ENCODE measurements at regions not wholly inside any gene's neighbourhood (a gene's known extent, or its start where the extent isn't known, plus 50 kb on each side); places are given as distances from the start of the nearest gene placed in this dataset.
"Not testable (repeated sequence)": the region's sequence is repeated elsewhere in the genome, so short reads cannot be mapped to it uniquely, and the experiment has no call there.

GRCh38 chr14:84080944-84081343, 1449.0 kb upstream of the FLRT2 start:
- no peak for DNase-seq (ENCODE audit: low spot score)

DNA sequence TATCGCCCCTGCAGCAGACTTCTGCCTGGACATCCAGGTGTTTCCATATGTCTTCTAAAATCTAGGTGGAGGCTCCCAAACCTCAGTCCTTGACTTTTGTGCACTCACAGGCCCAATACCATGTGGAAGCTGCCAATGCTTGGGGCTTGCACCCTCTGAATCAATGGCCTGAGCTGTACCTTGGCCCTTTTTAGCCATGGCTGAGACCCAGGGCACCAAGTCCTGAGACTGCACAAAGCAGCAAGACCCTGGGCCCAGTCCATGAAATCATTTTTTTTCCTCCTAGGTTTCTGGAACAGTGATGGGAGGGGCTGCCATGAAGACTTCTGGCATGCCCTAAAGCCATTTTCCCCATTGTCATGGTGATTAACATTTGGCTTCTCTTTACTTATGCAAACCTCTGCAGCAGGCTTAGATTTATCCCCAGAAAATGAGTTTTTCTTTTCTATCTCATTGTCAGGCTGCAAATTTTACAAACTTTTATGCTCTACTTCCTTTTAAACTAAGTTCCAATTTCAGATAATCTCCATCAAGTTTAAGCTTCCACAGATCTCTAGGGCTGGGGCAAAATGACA, 1445.8 kb upstream of the FLRT2 start:
- DNase-seq (ENCODE audit: low spot score), result no peak

- no peak for DNase-seq (ENCODE audit: low spot score)
Observed at GRCh38 chr14:84085493-84085892, 1444.5 kb upstream of the FLRT2 start.

DNA sequence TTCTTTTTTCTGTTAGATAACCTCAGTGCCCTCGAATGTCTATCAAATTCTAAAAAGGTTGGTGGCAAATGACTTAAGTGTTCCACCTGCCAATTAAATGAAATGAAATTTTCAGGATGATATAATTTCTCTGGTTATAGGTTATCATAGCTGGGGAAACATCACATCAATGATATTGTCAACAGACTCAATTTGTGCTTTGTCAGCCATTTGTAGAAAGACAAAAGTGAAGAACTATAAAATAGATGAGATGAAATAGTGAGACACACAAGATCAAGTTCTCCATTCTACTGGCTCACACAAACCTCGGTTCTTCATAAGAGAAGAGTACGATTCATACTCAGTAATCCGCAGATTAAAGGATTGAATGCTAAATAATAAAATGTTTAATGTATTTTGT, 1443.2 kb upstream of the FLRT2 start:
- no peak for DNase-seq (ENCODE audit: low spot score)

DNA sequence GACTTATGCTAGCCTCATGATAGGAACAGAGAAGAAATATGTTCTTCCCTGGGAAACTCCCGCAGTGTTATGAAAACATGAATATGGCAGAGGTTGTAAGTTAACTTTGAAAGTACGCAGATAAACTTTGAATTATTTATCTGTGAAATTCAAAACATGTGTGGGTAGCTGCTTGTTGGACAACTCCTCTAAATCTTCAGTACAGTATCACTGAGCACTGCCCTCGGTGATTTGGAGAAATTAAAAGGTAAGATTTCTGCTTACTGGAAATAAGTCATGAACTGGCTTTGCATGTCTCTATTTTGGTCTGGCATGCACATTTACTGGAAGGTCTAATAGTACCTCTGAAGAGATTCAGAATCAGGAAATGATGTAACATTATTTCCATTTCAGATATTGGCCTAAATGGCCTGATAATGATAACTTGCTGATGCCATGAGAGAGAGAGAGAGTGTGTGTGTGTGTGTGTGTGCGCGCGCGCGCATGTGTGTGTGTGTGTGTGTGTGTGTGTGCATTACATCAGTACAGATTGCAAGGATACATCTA, 1441.9 kb upstream of the FLRT2 start:
- DNase-seq (ENCODE audit: low spot score), result no peak

DNA sequence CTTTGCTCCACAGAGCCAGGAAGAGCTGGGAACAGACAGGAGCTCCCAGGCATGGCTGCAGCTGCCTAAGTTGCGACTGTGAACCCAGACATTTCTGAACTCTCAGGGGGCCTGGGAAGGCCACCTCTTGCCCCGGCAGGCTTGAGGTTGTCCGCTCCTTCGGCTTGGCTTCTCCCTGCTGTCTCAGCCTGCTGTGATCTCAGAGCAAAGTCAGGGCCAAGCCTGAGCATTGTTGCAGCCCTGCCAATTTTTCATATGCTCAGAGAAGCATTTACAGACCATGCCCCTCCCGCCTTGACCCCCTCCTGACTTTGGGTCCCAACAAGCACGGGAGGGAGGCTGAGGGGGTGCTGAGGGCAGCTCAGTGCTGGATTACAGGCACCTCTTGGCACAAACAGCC, 1439.1 kb upstream of the FLRT2 start:
- DNase-seq (ENCODE audit: low spot score), result no peak

- DNase-seq (ENCODE audit: low spot score), result no peak
Observed at GRCh38 chr14:84095681-84096080, 1434.3 kb upstream of the FLRT2 start.

- DNase-seq (ENCODE audit: low spot score), result no peak
Observed at GRCh38 chr14:84098261-84098660, 1431.7 kb upstream of the FLRT2 start.

DNA sequence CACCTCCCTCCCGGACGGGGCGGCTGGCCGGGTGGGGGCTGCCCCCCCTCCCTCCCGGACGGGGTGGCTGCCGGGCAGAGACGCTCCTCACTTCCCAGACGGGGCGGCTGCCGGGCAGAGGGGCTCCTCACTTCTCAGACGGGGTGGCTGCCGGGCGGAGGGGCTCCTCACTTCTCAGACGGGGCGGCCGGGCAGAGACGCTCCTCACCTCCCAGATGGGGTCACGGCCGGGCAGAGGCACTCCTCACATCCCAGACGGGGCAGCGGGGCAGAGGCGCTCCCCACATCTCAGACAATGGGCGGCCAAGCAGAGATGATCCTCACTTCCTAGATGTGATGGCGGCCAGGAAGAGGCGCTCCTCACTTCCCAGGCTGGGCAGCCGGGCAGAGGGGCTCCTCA, 1430.4 kb upstream of the FLRT2 start:
- not testable (repeated sequence) for DNase-seq (ENCODE audit: low spot score)

GRCh38 chr14:84107835-84108343, 1422.1 kb upstream of the FLRT2 start:
- no peak for DNase-seq (ENCODE audit: low spot score)

DNA sequence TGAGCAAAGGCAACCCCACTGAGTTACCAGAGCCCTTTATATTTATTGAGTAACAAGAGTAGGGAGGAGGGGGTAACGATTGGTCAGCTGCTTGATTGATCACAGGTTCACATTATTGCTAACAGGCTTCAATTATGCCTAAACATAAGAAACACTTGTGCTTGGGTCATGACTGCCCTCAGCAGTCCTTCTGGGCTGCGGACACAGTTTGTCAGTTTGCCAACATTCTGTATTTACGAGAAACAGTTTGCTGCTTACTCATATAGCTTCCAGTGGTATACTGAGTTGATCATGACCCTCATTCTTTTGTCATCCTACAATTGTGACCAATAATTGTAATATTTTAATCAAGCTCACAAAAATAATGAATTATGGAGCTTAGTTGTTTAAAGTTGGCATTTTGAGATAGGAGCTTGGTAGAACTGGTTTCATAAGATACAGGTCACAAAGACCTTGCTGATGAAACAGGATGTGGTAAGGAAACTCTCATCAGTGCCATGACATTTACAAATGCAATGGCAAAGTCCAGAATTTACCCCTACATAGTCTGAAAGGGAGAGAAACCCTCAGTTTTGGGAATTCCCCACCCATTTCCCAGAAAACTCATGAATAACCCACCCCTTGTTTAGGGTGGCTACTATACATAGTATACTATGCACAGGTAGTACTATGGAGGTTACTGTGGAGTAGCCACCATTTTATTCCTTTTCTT, 1421.0 kb upstream of the FLRT2 start:
- DNase-seq (ENCODE audit: low spot score), result no peak

GRCh38 chr14:84112589-84112988, 1417.4 kb upstream of the FLRT2 start:
- DNase-seq (ENCODE audit: low spot score), result no peak

- no peak for DNase-seq (ENCODE audit: low spot score)
Observed at GRCh38 chr14:84125676-84126075, 1404.3 kb upstream of the FLRT2 start.

DNA sequence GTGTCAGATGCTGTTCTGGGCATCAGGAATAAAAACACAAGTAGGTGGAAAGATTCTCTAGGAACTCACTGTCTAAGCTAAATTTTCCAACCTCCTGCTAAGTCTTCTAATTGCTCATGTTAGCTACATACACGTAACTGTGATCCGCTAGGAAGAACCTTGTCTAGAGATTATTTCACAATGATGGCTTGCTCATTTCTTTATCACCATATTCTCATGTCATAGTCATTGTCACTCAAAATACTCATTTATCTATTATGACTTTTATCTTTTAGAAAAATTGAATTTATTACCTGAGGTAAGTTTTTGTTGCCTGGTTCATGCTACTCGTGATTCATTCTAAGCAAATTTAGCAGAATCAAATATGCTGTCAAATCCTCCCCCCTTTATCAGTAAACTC, 1402.4 kb upstream of the FLRT2 start:
- DNase-seq (ENCODE audit: low spot score), result no peak

GRCh38 chr14:84128050-84128449, 1401.9 kb upstream of the FLRT2 start:
- no peak for DNase-seq (ENCODE audit: low spot score)

DNA sequence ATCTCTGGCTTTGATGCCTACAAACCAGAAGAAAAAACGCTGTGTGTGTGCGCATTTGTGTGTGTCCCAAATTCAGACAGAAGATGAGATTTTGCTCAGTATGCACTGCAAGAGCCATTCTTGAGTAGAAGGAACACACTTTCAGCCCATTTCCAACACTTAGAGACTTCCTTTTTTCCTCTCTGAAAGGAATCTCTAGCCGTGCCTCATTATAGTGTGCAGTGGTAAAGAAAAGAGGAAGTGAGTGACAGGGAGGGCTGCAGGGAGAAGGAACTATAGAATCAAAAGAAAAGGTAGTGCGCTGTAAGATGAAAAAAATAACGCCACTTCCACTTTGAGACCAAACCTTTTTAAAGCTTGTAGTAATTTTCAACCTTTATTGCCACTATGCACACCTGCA, 1400.9 kb upstream of the FLRT2 start:
- DNase-seq (ENCODE audit: low spot score), result peak; percentile 38

DNA sequence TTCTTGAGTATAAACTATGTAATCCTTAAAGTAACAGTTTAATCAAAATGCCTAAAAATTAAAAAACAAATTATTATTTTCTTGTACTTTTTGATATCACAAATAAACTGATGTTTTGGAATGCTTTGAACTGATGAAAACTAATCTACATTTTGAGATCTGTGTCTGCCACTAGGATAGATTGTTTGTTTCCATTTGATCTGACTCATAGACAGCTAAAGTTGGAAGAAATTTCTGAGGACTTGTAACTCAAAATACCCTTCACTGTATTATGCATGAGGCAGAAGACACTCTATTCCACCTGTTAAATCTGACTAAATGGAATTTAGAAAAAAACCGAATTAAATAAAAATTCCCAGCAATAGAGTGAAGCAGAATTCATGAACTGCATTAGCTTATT, 1400.0 kb upstream of the FLRT2 start:
- DNase-seq (ENCODE audit: low spot score), result no peak

DNA sequence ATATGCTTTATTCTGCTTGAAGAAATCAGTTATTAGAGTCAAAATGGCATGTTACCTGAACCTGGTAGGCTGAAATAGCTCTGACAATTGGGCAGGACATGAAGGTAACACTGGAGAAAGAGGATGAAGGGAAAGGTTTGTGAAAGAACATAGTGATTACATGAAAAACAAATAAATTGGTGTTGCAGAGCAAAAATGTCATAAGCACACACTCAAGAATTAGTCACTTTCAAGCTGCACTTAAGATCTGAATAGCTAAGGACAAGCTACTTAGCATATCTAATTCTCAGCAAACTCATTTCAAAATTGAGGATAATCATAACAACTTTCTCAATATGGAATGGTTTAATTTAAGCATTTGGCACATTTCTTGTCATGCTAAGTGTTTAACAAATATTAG, 1398.0 kb upstream of the FLRT2 start:
- DNase-seq (ENCODE audit: low spot score), result no peak

DNA sequence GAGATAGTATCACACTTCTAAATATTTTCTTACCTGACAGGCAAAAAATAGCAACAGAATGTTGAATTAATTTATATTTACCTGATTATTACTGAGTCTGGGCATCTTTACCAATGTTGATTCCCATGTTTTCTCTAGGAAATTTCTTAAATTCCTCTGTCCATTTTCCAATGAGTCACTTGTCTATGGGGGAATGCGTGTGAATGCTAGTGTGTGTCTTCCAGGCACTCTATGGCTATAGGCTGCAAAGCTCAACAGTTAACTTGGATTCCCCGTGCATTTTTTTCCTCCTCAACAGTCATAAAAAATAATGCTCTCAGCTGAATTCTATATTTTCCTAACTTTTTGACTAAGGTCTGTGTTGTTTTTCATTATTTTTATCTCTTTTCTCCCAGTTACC, 1385.8 kb upstream of the FLRT2 start:
- DNase-seq (ENCODE audit: low spot score), result no peak

GRCh38 chr14:84152452-84152851, 1377.5 kb upstream of the FLRT2 start:
- DNase-seq (ENCODE audit: low spot score), result no peak

- DNase-seq (ENCODE audit: low spot score), result no peak
Observed at GRCh38 chr14:84162633-84163032, 1367.3 kb upstream of the FLRT2 start.

DNA sequence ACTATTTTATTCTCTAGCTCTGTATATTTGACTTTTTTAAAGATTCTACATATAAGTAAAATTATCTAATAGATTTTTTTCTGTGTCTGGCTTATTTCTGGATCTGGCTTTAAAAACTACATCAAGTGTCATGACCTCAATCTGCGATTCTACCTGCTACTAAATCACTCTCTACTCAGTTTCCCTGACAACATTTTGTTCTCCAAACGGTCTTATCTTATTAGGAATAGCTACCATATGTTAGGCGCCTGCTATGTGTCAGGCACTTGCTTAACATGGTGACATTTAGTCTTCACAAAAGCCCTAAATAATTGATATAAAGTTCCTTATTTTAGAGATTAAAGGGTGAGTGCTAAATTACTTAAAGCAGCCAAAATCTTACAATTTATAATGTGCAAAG, 1362.9 kb upstream of the FLRT2 start:
- DNase-seq (ENCODE audit: low spot score), result no peak

- no peak for DNase-seq (ENCODE audit: low spot score)
Observed at GRCh38 chr14:84180336-84180735, 1349.6 kb upstream of the FLRT2 start.

- DNase-seq (ENCODE audit: low spot score), result no peak
Observed at GRCh38 chr14:84181072-84181471, 1348.9 kb upstream of the FLRT2 start.

Measured in Ammon's horn (tissue), 1 donor.